ENCODE measurements at regions not wholly inside any gene's neighbourhood (a gene's known extent, or its start where the extent isn't known, plus 50 kb on each side); places are given as distances from the start of the nearest gene placed in this dataset.
"Not testable (repeated sequence)": the region's sequence is repeated elsewhere in the genome, so short reads cannot be mapped to it uniquely, and the experiment has no call there.

- DNase-seq: no peak
Measured at GRCh38 chr10:34013235-34013634, 678.8 kb upstream of the NRP1 start.

GRCh38 chr10:34010891-34011290 lies 676.4 kb upstream of the NRP1 start:
- DNase-seq: no peak

- not testable (repeated sequence) for DNase-seq
Measured at GRCh38 chr10:34010228-34010627, 675.8 kb upstream of the NRP1 start.

DNA sequence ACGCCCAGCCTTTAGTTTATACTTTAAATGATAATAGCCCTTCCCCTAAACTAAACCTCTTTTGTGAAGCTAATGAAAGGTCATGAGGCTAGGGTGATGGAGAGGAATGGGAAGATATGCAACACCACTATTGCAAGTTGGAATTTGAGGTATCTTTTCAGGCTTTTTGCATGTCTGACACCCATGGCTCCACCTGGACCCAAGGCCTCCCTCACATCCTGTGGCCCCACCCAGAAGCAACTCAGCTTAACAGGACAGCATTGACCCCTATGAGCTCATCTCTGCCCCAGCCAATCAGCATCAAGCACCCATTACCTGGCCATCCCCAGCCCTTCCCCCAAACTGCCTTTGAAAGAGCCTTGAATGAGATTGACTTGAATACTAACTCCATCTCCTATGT lies 674.2 kb upstream of the NRP1 start:
- DNase-seq: no peak

DNA sequence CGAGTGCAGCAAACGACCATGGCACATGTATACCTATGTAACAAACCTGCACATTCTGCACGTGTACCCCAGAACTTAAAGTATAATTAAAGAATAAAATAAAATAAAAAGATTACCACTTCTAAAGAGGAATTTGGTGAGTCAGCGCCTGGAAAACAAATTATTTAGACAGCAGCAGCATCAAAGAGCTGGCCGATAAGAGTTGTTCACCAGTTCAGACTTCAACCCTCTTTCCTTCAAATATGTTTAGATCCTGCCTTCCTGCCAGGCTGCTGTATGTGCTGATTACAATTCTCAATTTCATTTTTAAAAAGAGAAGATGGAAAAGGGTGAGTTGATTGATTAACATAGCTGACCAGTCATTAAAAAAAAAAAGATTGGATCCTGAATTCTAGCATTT lies 672.0 kb upstream of the NRP1 start:
- DNase-seq: no peak

- DNase-seq: no peak
Measured at GRCh38 chr10:34003561-34003960, 669.1 kb upstream of the NRP1 start.

DNA sequence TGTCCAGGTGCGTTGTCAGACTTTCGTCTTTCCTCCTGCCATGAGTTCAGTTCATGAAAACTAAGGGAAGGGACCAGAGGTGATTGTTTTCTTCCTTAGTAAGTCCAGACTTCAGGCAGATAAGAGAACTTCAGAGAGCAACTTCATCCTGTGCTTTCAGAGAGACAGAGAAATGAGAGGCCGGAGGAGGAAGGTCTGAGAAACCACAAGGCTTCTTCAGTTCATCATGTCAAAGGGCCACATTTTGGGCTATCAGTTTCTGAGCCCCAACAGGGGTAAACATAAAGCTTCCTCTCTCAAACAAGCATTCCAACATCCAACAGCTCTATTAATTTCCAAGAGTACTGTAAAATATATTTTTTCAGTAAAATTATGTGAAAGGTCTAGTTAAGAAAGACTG lies 668.4 kb upstream of the NRP1 start:
- no peak for DNase-seq

- DNase-seq: no peak
Measured at GRCh38 chr10:34001831-34002230, 667.4 kb upstream of the NRP1 start.

DNA sequence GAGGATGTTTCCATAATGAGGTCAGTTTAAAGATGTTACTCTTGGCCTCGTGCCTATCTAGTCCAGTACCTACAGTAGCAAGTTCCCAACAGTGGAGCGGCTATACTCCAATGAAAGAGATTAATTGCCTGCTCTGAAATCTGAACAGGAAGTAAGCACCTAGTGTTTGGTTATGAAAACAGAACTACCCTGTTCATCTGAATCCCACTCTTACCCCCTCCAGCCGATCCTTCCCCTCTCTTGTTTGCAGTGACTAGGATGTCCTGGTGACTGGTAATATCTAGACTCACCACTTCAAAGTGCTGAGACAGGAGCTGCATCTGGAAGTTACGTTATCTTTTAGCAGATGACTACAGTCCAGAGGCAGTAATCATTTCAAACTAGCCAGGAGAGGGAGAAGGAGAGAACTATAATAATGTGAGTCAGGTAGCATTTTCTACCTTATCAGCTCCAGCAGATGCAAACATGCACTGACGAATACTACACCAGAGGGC lies 666.7 kb upstream of the NRP1 start:
- DNase-seq: no peak

DNA sequence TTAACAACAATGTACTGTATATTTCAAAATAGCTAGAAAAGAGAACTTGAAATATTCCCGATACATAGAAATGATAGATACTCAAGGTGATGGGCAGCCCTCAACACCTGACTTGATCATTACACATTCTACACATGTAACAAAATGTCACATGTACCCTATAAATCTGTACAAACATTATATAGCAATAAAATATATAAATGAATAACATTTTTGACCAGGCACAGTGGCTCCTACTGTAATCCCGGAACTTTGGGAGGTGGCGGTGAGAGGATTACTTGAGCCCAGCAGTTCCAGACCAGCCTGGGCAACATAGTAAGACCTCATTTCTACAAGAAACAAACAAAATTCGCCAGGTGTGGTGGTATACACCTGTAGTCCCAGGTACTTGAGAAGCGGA lies 659.5 kb upstream of the NRP1 start:
- DNase-seq: no peak

- no peak for DNase-seq
Measured at GRCh38 chr10:33991924-33992323, 657.5 kb upstream of the NRP1 start.

- DNase-seq: no peak
Measured at GRCh38 chr10:33986515-33986914, 652.0 kb upstream of the NRP1 start.

DNA sequence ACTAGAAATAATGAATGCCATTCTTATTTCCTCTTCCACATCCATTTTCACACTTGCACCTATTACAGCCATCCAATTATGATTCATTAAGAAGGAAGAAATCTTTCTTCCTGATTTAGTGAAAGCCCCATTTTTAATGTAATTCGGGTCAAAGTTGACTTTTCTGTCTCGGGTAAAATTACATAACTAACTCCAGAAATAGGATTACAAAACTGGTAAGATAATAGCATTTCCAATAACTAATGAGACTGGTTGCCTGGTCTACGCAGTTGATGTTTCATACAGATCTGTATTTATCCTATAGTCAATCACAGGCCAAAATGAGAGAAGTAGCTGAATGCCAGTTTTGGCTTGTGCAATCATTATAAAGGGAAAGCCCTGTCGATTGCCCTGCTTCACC lies 651.5 kb upstream of the NRP1 start:
- no peak for DNase-seq

- no peak for DNase-seq
Measured at GRCh38 chr10:33982995-33983394, 648.5 kb upstream of the NRP1 start.

DNA sequence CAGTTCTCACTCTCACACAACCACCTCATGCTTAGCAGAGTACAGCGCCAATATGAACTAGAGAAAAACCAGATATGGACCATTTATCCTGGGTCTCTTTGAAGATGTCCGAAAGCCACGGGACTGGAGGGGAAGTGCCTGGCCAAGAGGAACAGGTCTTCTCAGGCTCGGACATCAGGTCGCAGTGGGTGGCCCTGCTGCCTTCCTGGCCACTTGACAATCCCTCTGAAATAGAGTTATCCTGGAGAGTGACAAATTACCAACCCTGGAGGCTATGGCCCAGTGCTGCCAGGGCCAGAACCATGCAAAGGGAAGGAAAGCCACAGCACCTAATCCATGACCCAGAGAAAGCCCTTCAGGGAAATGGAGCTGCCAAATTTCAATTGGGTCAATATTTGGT lies 646.8 kb upstream of the NRP1 start:
- DNase-seq: no peak

- DNase-seq: no peak
Measured at GRCh38 chr10:33979195-33979594, 644.7 kb upstream of the NRP1 start.

- DNase-seq: no peak
Measured at GRCh38 chr10:33975481-33975880, 641.0 kb upstream of the NRP1 start.

GRCh38 chr10:33974976-33975478 lies 640.6 kb upstream of the NRP1 start:
- no peak for DNase-seq

DNA sequence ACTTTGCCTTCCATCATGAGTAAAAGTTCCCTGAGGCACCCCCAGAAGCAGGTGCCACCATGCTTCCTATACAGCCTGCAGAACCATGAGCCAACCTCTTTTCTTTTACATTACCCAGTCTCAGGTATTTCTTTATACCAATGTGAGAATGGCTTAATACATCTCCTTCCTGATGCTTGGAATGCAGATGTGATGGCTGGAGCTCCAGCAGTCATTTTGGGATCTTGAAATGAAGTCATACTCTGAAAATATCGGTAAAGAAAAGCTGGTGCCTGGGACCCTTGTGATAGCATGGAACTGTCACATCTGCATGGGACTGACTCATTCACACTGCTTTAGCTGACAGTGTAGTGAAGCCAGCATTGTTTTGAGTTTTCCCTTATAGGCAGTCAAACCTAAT lies 634.5 kb upstream of the NRP1 start:
- DNase-seq: no peak

DNA sequence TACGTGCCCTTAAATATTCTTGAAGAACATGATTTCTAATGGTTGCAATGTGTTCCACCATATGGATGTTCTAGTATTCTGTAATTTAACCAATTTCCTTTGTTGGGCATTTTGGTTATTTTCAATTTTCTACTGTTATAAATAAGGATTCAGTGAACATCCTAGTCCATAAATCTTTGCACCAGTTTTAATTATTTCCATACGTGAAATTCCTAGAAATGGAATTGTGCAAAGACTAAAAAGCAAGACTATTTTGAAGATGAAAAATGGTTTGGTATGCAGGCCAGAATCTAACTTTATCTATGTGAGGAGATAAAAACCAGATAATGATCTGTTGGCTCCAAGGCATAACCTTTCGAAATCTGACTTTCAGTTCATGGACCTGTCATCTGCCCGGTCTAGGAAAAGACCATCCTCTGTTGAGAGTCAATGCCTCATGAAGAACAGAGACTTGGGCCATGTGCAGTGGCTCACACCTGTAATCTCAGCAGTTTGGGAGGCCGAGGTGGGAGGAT lies 633.2 kb upstream of the NRP1 start:
- no peak for DNase-seq

- no peak for DNase-seq
Measured at GRCh38 chr10:33966946-33967345, 632.5 kb upstream of the NRP1 start.

- DNase-seq: no peak
Measured at GRCh38 chr10:33965795-33966581, 631.5 kb upstream of the NRP1 start.

DNA sequence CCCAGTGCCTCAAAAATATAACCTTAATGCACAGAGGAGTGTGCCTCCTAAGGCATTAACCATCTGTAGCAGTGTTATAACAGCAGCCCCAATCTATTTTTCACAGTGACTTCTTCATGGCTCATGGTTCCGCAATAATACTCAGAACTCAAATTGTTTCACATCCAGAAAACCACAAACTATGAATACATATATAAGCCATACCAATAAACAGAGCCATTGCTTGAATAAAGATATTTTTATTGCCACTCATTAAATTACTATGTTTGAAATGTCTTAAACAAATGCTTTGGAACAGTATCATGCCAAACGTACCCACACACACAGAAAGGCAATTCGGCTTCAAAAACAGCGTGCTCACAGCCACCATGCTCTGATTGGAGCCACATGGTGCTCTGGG lies 629.3 kb upstream of the NRP1 start:
- DNase-seq: no peak

GRCh38 chr10:33956322-33956721 lies 621.9 kb upstream of the NRP1 start:
- DNase-seq: not testable (repeated sequence)

DNA sequence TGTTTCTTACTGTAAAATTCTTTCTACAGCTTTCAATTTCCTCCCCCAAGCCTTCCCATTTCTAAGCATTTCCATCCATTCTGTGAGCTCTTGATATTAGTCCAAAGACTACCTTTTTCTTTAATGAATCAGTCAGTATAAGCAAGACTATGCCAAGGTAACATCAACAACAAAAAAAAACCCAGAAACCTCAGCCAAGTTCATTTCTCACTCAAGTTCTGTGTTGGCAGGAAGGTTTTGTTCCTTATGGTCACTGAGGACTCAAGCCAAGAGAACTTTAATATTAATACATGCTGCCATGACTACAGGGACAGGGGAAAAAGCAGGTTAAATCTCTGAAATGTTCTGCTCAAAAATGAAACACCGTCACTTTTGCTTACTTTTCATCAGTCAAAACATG lies 621.2 kb upstream of the NRP1 start:
- no peak for DNase-seq

Measured in CD4-positive, alpha-beta T cell treated with Interleukin-17A for 4 hours (primary cell).